ENCODE measurements at regions not wholly inside any gene's neighbourhood (a gene's known extent, or its start where the extent isn't known, plus 50 kb on each side); places are given as distances from the start of the nearest gene placed in this dataset.

GRCh38 chr13:84290386-84290785 lies 408.1 kb upstream of the SLITRK1 start:
- TF ChIP-seq, protein P1, sequence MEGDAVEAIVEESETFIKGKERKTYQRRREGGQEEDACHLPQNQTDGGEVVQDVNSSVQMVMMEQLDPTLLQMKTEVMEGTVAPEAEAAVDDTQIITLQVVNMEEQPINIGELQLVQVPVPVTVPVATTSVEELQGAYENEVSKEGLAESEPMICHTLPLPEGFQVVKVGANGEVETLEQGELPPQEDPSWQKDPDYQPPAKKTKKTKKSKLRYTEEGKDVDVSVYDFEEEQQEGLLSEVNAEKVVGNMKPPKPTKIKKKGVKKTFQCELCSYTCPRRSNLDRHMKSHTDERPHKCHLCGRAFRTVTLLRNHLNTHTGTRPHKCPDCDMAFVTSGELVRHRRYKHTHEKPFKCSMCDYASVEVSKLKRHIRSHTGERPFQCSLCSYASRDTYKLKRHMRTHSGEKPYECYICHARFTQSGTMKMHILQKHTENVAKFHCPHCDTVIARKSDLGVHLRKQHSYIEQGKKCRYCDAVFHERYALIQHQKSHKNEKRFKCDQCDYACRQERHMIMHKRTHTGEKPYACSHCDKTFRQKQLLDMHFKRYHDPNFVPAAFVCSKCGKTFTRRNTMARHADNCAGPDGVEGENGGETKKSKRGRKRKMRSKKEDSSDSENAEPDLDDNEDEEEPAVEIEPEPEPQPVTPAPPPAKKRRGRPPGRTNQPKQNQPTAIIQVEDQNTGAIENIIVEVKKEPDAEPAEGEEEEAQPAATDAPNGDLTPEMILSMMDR (IDR thresholded peaks at IDR 0.05; ENCODE audit: low read depth, low read length), result no peak
- no peak for TF ChIP-seq EZH2phosphoT487 (IDR thresholded peaks at IDR 0.05; ENCODE audit: low read depth)
